Hematopoietic multipotent progenitor cell treated with erythropoietin and hydrocortisone succinate and interleukin-3 and kit ligand, for 6 days (in vitro differentiated cells): ENCODE measurements at regions not wholly inside any gene's neighbourhood (a gene's known extent, or its start where the extent isn't known, plus 50 kb on each side); places are given as distances from the start of the nearest gene placed in this dataset.
"Not testable (repeated sequence)": the region's sequence is repeated elsewhere in the genome, so short reads cannot be mapped to it uniquely, and the experiment has no call there.

Experiments
- DNase-seq: peaks from one replicate; pipeline ENCODE4 v3.0.0-alpha.2; 2015

DNA sequence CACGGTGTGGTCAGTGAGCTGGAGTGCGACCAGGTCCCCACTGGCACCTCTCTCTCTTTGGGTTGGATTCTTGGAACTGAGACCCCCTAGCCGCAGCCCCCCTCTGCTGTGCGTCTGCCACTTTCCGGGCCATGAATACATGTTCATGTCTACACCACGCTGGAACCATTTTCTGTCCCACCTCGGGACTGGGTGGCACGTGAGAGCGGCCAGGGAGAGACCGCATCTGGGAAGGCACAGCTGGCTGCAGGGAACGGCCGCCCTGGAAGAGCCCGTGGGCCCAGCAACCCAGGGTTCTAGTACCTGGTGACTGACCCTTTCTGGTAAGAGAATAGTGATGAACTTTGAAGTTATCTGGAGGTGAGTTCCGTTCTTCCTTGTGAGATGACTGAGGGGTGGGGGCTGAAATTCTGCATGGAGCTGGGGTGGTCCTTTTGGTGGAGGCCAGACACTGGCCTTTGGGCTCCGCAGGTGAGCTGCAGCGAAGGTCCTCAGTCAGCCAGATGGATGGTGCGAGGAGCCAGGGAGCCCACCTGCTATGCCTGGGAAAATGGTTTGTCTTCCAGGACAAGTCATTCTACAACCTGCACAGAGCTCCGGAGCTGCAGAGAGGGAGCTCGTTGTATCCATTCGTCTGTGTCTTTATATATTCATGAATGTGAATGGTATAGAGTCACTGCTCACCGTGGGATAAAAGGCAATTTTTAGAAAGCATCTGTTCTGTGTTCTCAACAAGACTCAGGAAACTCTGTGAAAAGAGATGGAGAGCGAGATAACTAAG lies 223.5 kb downstream of the NDUFA10 start:
- no peak for DNase-seq

GRCh38 chr2:239800785-239801386 lies 224.3 kb downstream of the NDUFA10 start:
- DNase-seq = no peak

DNA sequence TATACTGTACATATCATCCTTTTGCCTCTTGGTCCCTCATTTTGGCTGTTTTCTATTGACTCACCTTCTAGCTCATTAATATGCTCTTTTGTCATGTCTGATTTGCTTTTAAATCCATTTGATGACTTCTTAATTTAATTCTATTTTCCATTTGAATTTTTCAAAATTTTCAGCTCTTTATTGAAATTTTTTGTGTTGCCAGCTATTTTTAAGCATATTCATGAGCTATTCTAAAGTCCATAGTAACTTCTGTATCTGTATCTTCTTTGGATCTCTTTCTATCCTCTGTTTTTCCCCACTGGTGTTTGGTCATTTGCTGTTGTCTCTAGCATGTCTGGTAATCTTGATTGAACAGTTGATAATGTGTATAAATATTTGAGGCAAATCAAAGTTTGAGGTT lies 227.8 kb downstream of the NDUFA10 start:
- no peak for DNase-seq

- not testable (repeated sequence) for DNase-seq
These were observed 229.4 kb downstream of the NDUFA10 start for GRCh38 chr2:239795761-239796160.

DNA sequence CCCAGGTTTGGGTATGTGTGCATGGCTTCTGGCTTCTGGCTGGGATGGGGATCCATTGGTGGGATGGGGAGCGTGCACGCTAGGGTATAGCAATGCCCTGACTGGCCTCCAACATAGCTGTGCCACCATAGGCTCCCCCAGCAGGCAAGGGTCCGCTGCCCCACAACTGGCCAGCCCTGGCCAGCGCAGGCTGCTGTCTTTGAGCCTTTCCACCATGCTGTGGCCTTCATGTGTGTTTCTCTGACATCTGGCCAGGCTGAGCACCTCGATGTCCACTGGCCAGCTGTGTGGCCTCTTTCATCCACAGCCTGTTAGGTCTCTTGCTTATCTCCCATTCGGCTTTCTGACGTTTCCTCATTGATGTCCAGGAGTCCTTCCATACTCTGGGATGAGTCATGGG lies 231.3 kb downstream of the NDUFA10 start:
- no peak for DNase-seq

- DNase-seq = no peak
These were observed 232.1 kb downstream of the NDUFA10 start for GRCh38 chr2:239793086-239793485.

GRCh38 chr2:239792405-239793084 lies 232.6 kb downstream of the NDUFA10 start:
- no peak for DNase-seq

- no peak for DNase-seq
These were observed 233.4 kb downstream of the NDUFA10 start for GRCh38 chr2:239791526-239792404.

DNA sequence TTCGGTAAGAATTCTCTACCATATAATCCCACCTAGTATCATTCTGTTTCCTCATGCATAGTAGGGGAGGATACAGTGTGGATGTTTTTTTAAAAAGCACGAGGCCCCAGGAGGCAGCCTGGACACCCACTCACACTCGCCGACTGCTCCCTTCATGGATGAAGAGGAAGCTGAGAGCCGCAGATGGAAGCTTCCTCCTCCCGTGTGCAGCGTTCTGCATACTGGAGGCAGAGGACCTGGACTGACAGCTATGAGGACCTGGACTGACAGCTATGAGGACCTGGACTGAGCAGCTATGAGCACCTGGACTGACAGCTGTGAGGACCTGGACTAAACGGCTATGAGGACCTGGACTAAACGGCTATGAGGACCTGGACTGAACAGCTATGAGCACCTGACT lies 234.4 kb downstream of the NDUFA10 start:
- DNase-seq = no peak

GRCh38 chr2:239790313-239790712 lies 234.8 kb downstream of the NDUFA10 start:
- no peak for DNase-seq

- DNase-seq = no peak
These were observed 235.4 kb downstream of the NDUFA10 start for GRCh38 chr2:239789711-239790110.

DNA sequence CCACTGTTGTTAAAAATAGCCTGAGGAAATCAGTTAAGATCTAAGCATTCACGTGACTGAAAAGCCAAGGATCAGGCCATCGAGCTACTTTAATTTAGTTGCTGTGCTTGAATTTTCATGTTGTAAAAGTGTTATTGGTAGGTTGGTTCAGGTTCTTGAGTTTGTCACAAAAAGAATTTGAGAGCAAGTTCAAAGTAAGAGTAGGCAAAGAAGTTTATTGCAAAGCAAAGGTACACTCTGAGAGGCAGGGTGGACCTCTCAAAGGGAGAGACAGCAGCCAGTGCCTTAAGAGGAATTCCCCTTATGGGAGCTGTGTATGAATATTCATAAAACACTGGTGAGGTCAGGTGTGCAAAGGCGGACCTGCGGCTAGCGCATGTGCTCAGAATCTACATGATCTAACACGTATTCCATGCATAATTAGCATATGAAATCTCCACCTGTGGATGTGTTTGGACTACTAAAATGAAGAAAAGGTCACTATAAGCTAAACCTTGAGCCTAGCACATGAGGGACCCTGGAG lies 236.5 kb downstream of the NDUFA10 start:
- no peak for DNase-seq

GRCh38 chr2:239787538-239788050 lies 237.5 kb downstream of the NDUFA10 start:
- DNase-seq = no peak

- no peak for DNase-seq
These were observed 238.4 kb downstream of the NDUFA10 start for GRCh38 chr2:239786791-239787190.

GRCh38 chr2:239781454-239781853 lies 243.7 kb downstream of the NDUFA10 start:
- no peak for DNase-seq

DNA sequence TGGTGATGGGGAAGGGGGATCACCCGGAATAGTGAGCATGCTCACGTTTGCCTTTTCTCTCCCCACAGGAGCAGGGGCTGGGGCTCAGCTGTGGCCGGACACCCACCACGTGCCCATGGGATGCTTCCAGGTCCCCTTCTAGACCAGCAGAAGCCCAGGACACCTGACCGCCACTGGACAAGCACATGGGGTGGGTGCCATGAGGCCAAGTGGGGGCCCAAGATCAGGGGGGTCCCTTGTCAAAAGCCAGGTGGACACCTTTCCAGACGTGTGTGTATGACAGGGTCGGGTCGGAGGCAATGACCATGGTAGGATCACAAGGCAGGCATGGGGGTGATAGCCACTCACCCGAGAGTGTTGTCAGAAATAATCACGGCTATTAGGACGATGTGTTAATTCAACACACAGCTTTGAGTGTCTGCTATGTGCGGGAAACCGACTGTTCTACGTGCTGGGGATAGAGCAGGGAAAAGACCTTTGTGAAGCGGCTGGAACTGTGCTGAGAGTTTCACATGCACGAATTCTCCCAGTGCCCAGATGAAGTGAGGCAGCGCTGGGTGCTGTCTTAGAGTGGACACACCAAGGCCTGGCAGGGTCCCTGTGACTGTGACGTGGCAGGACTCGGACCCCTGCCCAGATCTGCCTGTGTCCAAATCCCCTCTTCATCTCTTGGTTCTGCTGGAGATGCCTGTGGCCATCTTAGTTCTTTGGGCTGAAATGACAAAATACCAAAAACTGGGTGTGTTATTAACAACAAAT lies 244.7 kb downstream of the NDUFA10 start:
- DNase-seq = no peak

GRCh38 chr2:239779584-239779983 lies 245.6 kb downstream of the NDUFA10 start:
- DNase-seq = no peak

GRCh38 chr2:239778861-239779558 lies 246.1 kb downstream of the NDUFA10 start:
- no peak for DNase-seq

DNA sequence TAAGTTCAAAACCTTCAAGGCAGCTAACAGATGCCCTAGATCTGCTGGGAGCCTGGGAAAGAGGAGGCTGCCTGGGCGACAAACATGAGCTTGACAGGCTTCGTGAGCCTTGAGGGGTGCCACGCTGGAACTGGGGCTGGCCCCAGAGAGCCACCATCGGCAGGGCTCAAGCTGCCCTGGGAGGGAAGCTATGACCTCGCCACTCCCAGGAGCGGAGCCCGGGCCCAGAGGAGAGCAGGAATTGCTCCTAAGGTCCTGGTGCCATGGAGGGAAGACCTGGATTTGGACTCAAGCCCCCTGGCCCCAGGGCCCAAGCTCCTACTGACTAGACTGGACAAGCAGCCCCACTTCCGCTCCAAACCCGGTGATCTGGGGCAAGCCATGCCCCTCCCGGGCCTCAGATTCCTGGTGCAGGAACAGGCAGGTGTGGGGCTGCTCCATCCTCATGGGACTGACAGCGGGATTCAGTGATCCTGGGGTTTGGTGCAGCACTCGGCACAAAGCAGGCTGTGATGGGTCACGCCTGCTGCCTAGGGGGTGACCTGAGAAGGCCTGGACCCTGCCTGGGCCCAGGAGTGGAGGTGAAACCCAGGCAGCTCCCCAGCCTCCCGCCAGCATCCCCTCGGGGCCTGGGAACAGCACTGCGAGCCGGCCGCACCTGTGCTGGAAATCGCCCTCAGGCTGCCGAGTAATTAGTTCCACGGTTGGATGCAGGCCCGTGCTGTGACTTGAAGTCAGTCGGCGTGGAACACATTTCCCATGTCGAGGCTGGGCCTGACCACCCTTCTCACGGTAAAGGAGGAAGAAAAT lies 246.9 kb downstream of the NDUFA10 start:
- no peak for DNase-seq

GRCh38 chr2:239777219-239777618 lies 247.9 kb downstream of the NDUFA10 start:
- no peak for DNase-seq
